PC-9 (cell line): ENCODE measurements at regions not wholly inside any gene's neighbourhood (a gene's known extent, or its start where the extent isn't known, plus 50 kb on each side); places are given as distances from the start of the nearest gene placed in this dataset.

Source experiments
- BruUV-seq: library from RNA; stranded (reverse); fragments of 400-500 nt; replicated peaks from 2 replicates; lab custom pipeline; 2021; lab: Mats Ljungman, UMichigan
- CTCF ChIA-PET: fragments of 300-600 bp; sonication (Branson Sonifier 250); formaldehyde crosslinking; loops from one replicate; lab custom pipeline; 2022; ENCODE audit warnings: antibody characterized with exemption; lab: Charles Lee
- POLR2A ChIA-PET: fragments of 300-600 bp; sonication (Branson Sonifier 250); formaldehyde crosslinking; loops from one replicate; lab custom pipeline; 2022; ENCODE audit warnings: antibody characterized with exemption; ENCODE audit not compliant: unreplicated experiment; lab: Charles Lee
- DNase-seq, 2 experiments: peaks; one replicate each; pipeline versions ENCODE4 v3.0.0 to v3.0.0-alpha.2; 2015 to 2022; ENCODE audit warnings: mixed read lengths in 1 of 2
- H2AFZ ChIP-seq: fragments of 200-600 bp; sonication (generic); 2 replicates; pipeline ENCODE4 v1.8.1; 2017; ENCODE audit warnings: antibody characterized with exemption
- H3F3A ChIP-seq: fragments of 200-600 bp; sonication (generic); 2 replicates; pipeline ENCODE4 v1.8.1; 2017; ENCODE audit warnings: antibody characterized with exemption, mild to moderate bottlenecking, low read depth; ENCODE audit not compliant: insufficient read depth
- H3K27ac ChIP-seq: fragments of 200-600 bp; sonication (generic); 2 replicates; pipeline ENCODE4 v1.6.1; 2016; ENCODE audit warnings: mixed run types
- H3K27me3 ChIP-seq: fragments of 200-600 bp; sonication (generic); 2 replicates; pipeline ENCODE4 v1.6.1; 2016; ENCODE audit warnings: low read depth, mixed run types; ENCODE audit not compliant: insufficient read depth
- H3K36me3 ChIP-seq: fragments of 200-600 bp; sonication (generic); 2 replicates; pipeline ENCODE4 v1.6.1; 2016; ENCODE audit warnings: low read depth, mixed run types
- H3K4me1 ChIP-seq: fragments of 200-600 bp; sonication (generic); replicated peaks from 2 replicates; pipeline ENCODE4 v1.6.1; 2016; ENCODE audit warnings: mixed run types; ENCODE audit not compliant: insufficient read depth
- H3K4me2 ChIP-seq: fragments of 200-600 bp; sonication (generic); 2 replicates; pipeline ENCODE4 v1.6.1; 2017; ENCODE audit warnings: mixed run types
- H3K4me3 ChIP-seq: fragments of 200-600 bp; sonication (generic); 2 replicates; pipeline ENCODE4 v1.6.1; 2016; ENCODE audit warnings: mixed run types
- H3K79me2 ChIP-seq: fragments of 200-600 bp; sonication (generic); 2 replicates; pipeline ENCODE4 v1.6.1; 2017; ENCODE audit warnings: low read depth, mixed run types
- H3K9me2 ChIP-seq: fragments of 200-600 bp; sonication (generic); 2 replicates; pipeline ENCODE4 v1.8.1; 2017; ENCODE audit warnings: mild to moderate bottlenecking; ENCODE audit not compliant: insufficient read depth
- H3K9me3 ChIP-seq: fragments of 200-600 bp; sonication (generic); 2 replicates; pipeline ENCODE4 v1.8.1; 2016; ENCODE audit warnings: low read depth; ENCODE audit not compliant: insufficient read depth
- H4K20me1 ChIP-seq: fragments of 200-600 bp; sonication (generic); 2 replicates; pipeline ENCODE4 v1.8.1; 2017; ENCODE audit not compliant: insufficient read depth
- CTCF ChIP-seq: fragments of 200-600 bp; sonication (generic); conservative IDR thresholded peaks from 2 replicates; pipeline ENCODE4 v1.6.1; 2017; ENCODE audit warnings: mixed run types, antibody characterized with exemption, mild to moderate bottlenecking, moderate library complexity
- EZH2 ChIP-seq: fragments of 200-600 bp; sonication (generic); IDR thresholded peaks from 2 replicates; pipeline ENCODE4 v1.8.0; 2017; ENCODE audit warnings: antibody characterized with exemption, low read depth
- intact Hi-C: fragments of 100-400 bp; cut with micrococcal nuclease; formaldehyde crosslinking; loops from one replicate; pipeline ENCODE4 v1.10.0; 2022; ENCODE audit not compliant: unreplicated experiment

DNA sequence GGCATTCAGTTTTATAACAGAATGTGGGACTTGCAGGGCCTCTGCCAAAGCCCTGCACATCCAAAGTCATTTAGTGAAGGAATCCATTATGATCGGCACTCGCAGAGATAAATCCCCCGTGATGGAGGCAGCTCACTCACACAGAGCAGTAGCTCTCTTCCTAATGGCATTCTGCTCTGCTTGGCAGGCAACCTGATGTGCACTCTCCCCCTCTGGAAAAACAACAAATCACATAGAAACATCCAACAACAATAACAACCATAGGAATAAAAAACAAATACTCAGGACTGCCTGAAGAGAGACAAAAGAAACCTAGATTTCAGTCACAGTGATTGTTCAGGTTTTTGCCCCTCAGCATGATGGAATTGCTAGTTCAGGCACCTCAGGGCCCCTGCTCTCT is 59.7 kb downstream of the NAA11 start:
- Histone ChIP-seq H3F3A (no peaks in the 10 kb centered on the region), H3K4me1 (no peaks in the 10 kb centered on the region), H3K9me2 (no peaks in the 10 kb centered on the region), H3K27me3 (no peaks in the 10 kb centered on the region), H3K36me3 (no peaks in the 10 kb centered on the region), H3K27ac (no peak overlapping the region), H3K4me2 (no peak overlapping the region), H3K79me2 (no peaks in the 10 kb centered on the region), H4K20me1 (no peaks in the 10 kb centered on the region), H3K4me3 (no peak overlapping the region), H3K9me3 (no peaks in the 10 kb centered on the region), H2AFZ (no peak overlapping the region)
- no peak for TF ChIP-seq CTCF
- TF ChIP-seq EZH2: no peak
- ChIA-PET CTCF (no interaction called here), POLR2A (no interaction called here)
- intact Hi-C loops: no loop called here
- no TSS peak for BruUV-seq
- DNase-seq: no peak

DNA sequence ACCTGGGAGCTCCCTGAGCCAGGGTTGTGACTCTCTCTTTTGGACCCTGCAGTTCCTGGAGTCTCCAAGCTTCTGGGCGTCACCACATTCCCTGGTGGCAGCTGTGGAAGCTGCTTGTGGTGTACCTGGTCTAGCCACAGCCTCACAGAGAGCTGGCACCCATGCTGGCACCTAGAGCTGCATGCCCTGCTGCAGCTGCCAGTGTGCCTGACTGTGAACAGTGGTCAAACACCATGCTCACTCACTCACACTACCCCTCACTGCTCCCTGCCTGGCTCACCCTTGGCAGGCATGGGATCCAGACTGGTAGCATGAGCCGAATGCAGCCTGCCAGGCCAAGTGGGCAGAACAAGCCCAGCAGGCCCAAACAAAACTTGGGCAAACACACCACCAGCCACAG is 66.6 kb downstream of the NAA11 start:
- CTCF ChIA-PET: no interaction called here

DNA sequence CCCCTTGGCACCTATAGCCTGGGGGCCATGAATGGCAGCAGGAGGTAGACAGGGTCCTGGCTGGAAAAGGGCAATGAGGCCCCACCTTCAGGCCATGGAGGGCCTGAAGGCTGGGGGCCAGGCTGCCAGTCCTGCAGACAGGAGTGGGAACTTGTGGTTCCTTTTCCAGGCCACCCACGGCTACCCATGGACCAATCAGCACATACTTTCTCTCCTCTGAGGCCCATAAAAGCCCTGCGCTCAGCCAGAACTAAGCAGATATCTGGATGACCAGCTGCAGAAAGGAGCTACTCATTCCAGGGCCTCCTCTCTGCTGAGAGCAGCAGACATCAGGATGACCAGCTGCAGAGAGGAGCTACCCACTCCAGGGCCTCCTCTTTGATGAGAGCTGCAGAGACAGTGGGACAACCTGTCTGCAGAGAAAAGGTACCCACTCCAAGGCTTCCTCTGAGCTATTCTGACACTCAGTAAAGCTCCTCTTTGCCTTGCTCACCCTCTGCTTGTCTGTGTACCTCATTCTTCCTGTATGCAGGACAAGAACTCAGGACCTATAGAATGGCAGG is 67.2 kb downstream of the NAA11 start:
- Histone ChIP-seq H3F3A (no peaks in the 10 kb centered on the region), H3K4me1 (no peaks in the 10 kb centered on the region), H2AFZ (no peak overlapping the region), H3K4me2 (no peak overlapping the region), H3K79me2 (no peaks in the 10 kb centered on the region), H3K9me3 (no peaks in the 10 kb centered on the region), H4K20me1 (no peaks in the 10 kb centered on the region), H3K27me3 (no peaks in the 10 kb centered on the region), H3K36me3 (no peaks in the 10 kb centered on the region), H3K9me2 (no peaks in the 10 kb centered on the region), H3K27ac (no peak overlapping the region), H3K4me3 (no peak overlapping the region)
- intact Hi-C loops: no loop called here
- no peak for TF ChIP-seq CTCF
- no peak for TF ChIP-seq EZH2
- BruUV-seq: no TSS peak
- DNase-seq: no peak
- ChIA-PET CTCF (interaction anchor here (0.6 kb wide), 1 partner anchor 27 kb away, joined by 5 read pairs; no protein-coding TSS in a partner anchor), POLR2A (no interaction called here)

More for the DNA sequence above, 66.6 kb downstream of the NAA11 start:
- no peak for DNase-seq
- TF ChIP-seq CTCF (no peak), EZH2 (no peak)
- Histone ChIP-seq H3K79me2 (no peaks in the 10 kb centered on the region), H3F3A (no peaks in the 10 kb centered on the region), H3K4me1 (no peaks in the 10 kb centered on the region), H4K20me1 (no peaks in the 10 kb centered on the region), H2AFZ (no peak overlapping the region), H3K36me3 (no peaks in the 10 kb centered on the region), H3K9me3 (no peaks in the 10 kb centered on the region), H3K27ac (no peak overlapping the region), H3K9me2 (no peaks in the 10 kb centered on the region), H3K27me3 (no peaks in the 10 kb centered on the region), H3K4me2 (no peak overlapping the region), H3K4me3 (no peak overlapping the region)
- BruUV-seq: no TSS peak
- intact Hi-C loops: no loop called here
- POLR2A ChIA-PET: no interaction called here
